SK-N-SH treated with all-trans-retinoic acid at 6 μM for 48 hours (cell line): ENCODE measurements at regions not wholly inside any gene's neighbourhood (a gene's known extent, or its start where the extent isn't known, plus 50 kb on each side); places are given as distances from the start of the nearest gene placed in this dataset.

Source experiments
- ATAC-seq: fragments of 200-7000 bp; cut with Tn5 transposase; 3 replicates; pipeline ENCODE4 v1.9.1; 2020; ENCODE audit warnings: mild to moderate bottlenecking, moderate library complexity
- ARNTL ChIP-seq: fragments of 450-650 bp; formaldehyde crosslinking; IDR thresholded peaks from 2 replicates; pipeline ENCODE4 v1.5.0; 2020; ENCODE audit warnings: low read depth, mild to moderate bottlenecking, moderate library complexity, borderline replicate concordance
- BACH2 ChIP-seq: fragments of 250-450 bp; sonication (Bioruptor Pico); IDR thresholded peaks from 2 replicates; pipeline ENCODE4 v1.9.0; 2021; ENCODE audit warnings: mild to moderate bottlenecking, borderline replicate concordance
- CSDC2 ChIP-seq: fragments of 250-450 bp; sonication (Bioruptor Pico); IDR thresholded peaks from 2 replicates; pipeline ENCODE4 v1.5.0; 2020; ENCODE audit warnings: mild to moderate bottlenecking, moderate library complexity
- ESRRG ChIP-seq: fragments of 250-450 bp; sonication (Bioruptor Pico); IDR thresholded peaks from 2 replicates; pipeline ENCODE4 v1.6.1; 2021; ENCODE audit warnings: mild to moderate bottlenecking
- GLIS3 ChIP-seq: fragments of 250-450 bp; sonication (Bioruptor Pico); IDR thresholded peaks from 2 replicates; pipeline ENCODE4 v1.5.0; 2020; ENCODE audit warnings: mild to moderate bottlenecking, moderate library complexity
- ISL1 ChIP-seq: fragments of 250-450 bp; sonication (Bioruptor Pico); IDR thresholded peaks from 2 replicates; pipeline ENCODE4 v2.1.2; 2022; ENCODE audit warnings: mild to moderate bottlenecking, moderate library complexity
- OSR1 ChIP-seq: fragments of 250-450 bp; sonication (Bioruptor Pico); IDR thresholded peaks from 2 replicates; pipeline ENCODE4 v1.8.0; 2022; ENCODE audit warnings: moderate library complexity, mild to moderate bottlenecking, inconsistent platforms
- PPARA ChIP-seq: fragments of 250-450 bp; sonication (Bioruptor Pico); IDR thresholded peaks from 2 replicates; pipeline ENCODE4 v1.5.0; 2020; ENCODE audit warnings: mild to moderate bottlenecking, borderline replicate concordance
- RARB ChIP-seq: fragments of 250-450 bp; sonication (Bioruptor Pico); IDR thresholded peaks from 2 replicates; pipeline ENCODE4 v1.8.0; 2021; ENCODE audit warnings: mild to moderate bottlenecking, moderate library complexity
- SNAI2 ChIP-seq: fragments of 250-450 bp; sonication (Bioruptor Pico); IDR thresholded peaks from 2 replicates; pipeline ENCODE4 v1.5.0; 2020; ENCODE audit warnings: mild to moderate bottlenecking, moderate library complexity
- TCF4 ChIP-seq: fragments of 250-450 bp; sonication (Bioruptor Pico); IDR thresholded peaks from 2 replicates; pipeline ENCODE4 v1.8.0; 2021; ENCODE audit warnings: mild to moderate bottlenecking, moderate library complexity, borderline replicate concordance
- TOX ChIP-seq: fragments of 250-450 bp; sonication (Bioruptor Pico); IDR thresholded peaks from 2 replicates; pipeline ENCODE4 v1.8.0; 2021; ENCODE audit warnings: mild to moderate bottlenecking, moderate library complexity, borderline replicate concordance
- ZC3H10 ChIP-seq: fragments of 250-450 bp; sonication (Bioruptor Pico); IDR thresholded peaks from 2 replicates; pipeline ENCODE4 v1.5.1; 2021; ENCODE audit warnings: mild to moderate bottlenecking, moderate library complexity
- ZFP3 ChIP-seq: fragments of 250-450 bp; sonication (Bioruptor Pico); IDR thresholded peaks from 2 replicates; pipeline ENCODE4 v1.5.0; 2020; ENCODE audit warnings: mild to moderate bottlenecking, moderate library complexity
- ZFP30 ChIP-seq: fragments of 450-650 bp; formaldehyde crosslinking; IDR thresholded peaks from 2 replicates; pipeline ENCODE4 v1.5.0; 2022; ENCODE audit warnings: mild to moderate bottlenecking, moderate library complexity
- ZNF565 ChIP-seq: fragments of 450-650 bp; formaldehyde crosslinking; conservative IDR thresholded peaks from 2 replicates; pipeline ENCODE4 v1.5.0; 2020; ENCODE audit warnings: low read depth, mild to moderate bottlenecking, moderate library complexity
- ZNF70 ChIP-seq: fragments of 450-650 bp; formaldehyde crosslinking; IDR thresholded peaks from 2 replicates; pipeline ENCODE4 v1.5.0; 2020; ENCODE audit warnings: mild to moderate bottlenecking, moderate library complexity
- ZNF8 ChIP-seq: fragments of 450-650 bp; formaldehyde crosslinking; IDR thresholded peaks from 2 replicates; pipeline ENCODE4 v1.5.0; 2020; ENCODE audit warnings: mild to moderate bottlenecking, moderate library complexity
- TF ChIP-seq, protein P1 (sequence below): fragments of 250-450 bp; sonication (Bioruptor Pico); IDR thresholded peaks from 2 replicates; pipeline ENCODE4 v1.8.0; 2020; ENCODE audit warnings: mild to moderate bottlenecking, moderate library complexity, borderline replicate concordance
- TF ChIP-seq, protein P2 (sequence below): fragments of 250-450 bp; sonication (Bioruptor Pico); IDR thresholded peaks from 2 replicates; pipeline ENCODE4 v1.8.0; 2021; ENCODE audit warnings: low read depth, mild to moderate bottlenecking, moderate library complexity, borderline replicate concordance
- TF ChIP-seq, protein P3 (sequence below): fragments of 250-450 bp; sonication (Bioruptor Pico); IDR thresholded peaks from 2 replicates; pipeline ENCODE4 v1.5.1; 2020; ENCODE audit warnings: low read depth, mild to moderate bottlenecking, moderate library complexity
- TF ChIP-seq, protein P4 (sequence below): fragments of 250-450 bp; sonication (Bioruptor Pico); IDR thresholded peaks from 2 replicates; pipeline ENCODE4 v1.5.1; 2021; ENCODE audit warnings: mild to moderate bottlenecking, moderate library complexity
- TF ChIP-seq, protein P5 (sequence below): fragments of 250-450 bp; sonication (Bioruptor Pico); IDR thresholded peaks from 2 replicates; pipeline ENCODE4 v1.5.0; 2020; ENCODE audit warnings: mild to moderate bottlenecking, moderate library complexity

DNA sequence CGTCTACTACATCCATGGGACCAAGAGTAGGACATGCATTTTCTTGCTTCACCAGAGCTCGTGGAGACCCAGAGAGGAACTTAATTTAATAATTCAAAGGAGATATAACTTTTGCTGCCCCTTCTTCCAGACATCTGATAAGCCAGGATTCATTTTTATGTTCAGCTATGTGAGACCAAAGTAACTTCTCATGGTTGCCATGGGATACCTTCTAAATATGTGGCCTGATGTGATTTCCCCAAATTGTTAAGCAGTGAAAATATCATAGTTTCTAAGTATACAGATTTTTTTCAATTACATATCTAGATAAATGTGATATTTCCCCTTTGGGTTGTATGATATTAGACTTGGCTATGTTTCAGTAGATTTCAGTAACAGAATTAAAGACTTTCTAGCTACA lies 185.5 kb upstream of the FN1 start:
- no peak for ATAC-seq
- TF ChIP-seq ESRRG, result no peak
- no peak for TF ChIP-seq CSDC2 (CRISPR knock-in tag)
- no peak for TF ChIP-seq ISL1 (CRISPR knock-in tag)
- TF ChIP-seq BACH2 (CRISPR knock-in tag), result no peak
- no peak for TF ChIP-seq ZNF8 (CRISPR knock-in tag)
- no peak for TF ChIP-seq ZNF565
- no peak for TF ChIP-seq OSR1 (CRISPR knock-in tag)
- no peak for TF ChIP-seq ZNF70 (CRISPR knock-in tag)
- TF ChIP-seq TOX (CRISPR knock-in tag), result no peak

DNA sequence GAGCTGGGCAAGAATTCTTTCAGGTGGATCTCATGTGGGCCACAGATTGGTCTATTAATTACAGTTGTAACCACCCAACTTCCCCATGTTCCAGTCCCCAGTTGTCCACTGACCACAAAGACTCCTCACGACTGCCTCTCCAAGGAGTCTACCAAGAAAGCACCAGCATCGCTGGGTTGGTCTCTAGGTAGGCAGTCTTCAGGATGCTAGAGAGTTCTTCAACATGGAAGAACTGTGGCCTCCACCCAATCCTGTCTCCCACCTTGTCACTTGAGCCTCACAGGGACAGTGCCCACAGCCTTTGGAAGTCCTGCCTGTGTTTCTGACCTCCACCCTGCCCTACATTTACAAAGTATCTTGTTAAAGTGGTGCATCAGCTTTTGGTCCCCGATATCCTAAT lies 184.7 kb upstream of the FN1 start:
- TF ChIP-seq, protein P1, sequence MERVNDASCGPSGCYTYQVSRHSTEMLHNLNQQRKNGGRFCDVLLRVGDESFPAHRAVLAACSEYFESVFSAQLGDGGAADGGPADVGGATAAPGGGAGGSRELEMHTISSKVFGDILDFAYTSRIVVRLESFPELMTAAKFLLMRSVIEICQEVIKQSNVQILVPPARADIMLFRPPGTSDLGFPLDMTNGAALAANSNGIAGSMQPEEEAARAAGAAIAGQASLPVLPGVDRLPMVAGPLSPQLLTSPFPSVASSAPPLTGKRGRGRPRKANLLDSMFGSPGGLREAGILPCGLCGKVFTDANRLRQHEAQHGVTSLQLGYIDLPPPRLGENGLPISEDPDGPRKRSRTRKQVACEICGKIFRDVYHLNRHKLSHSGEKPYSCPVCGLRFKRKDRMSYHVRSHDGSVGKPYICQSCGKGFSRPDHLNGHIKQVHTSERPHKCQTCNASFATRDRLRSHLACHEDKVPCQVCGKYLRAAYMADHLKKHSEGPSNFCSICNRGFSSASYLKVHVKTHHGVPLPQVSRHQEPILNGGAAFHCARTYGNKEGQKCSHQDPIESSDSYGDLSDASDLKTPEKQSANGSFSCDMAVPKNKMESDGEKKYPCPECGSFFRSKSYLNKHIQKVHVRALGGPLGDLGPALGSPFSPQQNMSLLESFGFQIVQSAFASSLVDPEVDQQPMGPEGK, result no peak
- TF ChIP-seq ZC3H10 (CRISPR knock-in tag) (no peak), BACH2 (CRISPR knock-in tag) (no peak), ZNF565 (no peak), CSDC2 (CRISPR knock-in tag) (no peak), ZNF70 (CRISPR knock-in tag) (no peak), TOX (CRISPR knock-in tag) (no peak), PPARA (no peak), TCF4 (CRISPR knock-in tag) (no peak), ARNTL (CRISPR knock-in tag) (no peak), ZFP30 (CRISPR knock-in tag) (no peak)
- ATAC-seq, result no peak

DNA sequence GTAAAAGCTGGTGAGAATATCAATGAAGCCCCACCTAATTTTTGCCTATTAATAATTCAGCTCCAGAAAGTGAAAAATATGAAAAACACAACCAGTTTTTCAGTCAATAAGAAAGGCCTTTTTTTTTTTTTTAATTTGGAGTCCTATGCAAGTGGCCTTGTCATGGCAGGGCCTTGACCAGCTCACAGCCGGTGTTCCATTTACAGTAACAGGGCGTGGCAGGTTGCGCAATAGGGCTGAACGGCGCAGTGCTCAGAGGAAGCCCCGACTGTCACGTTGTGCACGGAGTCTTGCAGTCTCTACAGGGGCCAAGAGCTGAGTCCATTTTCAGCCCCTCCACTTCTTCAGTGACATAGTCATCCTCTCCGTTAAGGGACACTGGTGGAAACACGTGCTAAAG lies 184.1 kb upstream of the FN1 start:
- ATAC-seq, result no peak
- TF ChIP-seq ZC3H10 (CRISPR knock-in tag) (no peak), ESRRG (no peak), PPARA (no peak), ZNF70 (CRISPR knock-in tag) (no peak), TOX (CRISPR knock-in tag) (no peak), OSR1 (CRISPR knock-in tag) (no peak), RARB (CRISPR knock-in tag) (no peak), CSDC2 (CRISPR knock-in tag) (no peak), ISL1 (CRISPR knock-in tag) (no peak), SNAI2 (no peak), ARNTL (CRISPR knock-in tag) (no peak), ZNF565 (no peak), GLIS3 (CRISPR knock-in tag) (no peak), ZFP3 (CRISPR knock-in tag) (no peak)
- TF ChIP-seq, protein P2, sequence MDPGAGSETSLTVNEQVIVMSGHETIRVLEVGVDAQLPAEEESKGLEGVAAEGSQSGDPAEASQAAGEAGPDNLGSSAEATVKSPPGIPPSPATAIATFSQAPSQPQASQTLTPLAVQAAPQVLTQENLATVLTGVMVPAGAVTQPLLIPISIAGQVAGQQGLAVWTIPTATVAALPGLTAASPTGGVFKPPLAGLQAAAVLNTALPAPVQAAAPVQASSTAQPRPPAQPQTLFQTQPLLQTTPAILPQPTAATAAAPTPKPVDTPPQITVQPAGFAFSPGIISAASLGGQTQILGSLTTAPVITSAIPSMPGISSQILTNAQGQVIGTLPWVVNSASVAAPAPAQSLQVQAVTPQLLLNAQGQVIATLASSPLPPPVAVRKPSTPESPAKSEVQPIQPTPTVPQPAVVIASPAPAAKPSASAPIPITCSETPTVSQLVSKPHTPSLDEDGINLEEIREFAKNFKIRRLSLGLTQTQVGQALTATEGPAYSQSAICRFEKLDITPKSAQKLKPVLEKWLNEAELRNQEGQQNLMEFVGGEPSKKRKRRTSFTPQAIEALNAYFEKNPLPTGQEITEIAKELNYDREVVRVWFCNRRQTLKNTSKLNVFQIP (CRISPR knock-in tag), result no peak
- TF ChIP-seq, protein P3, sequence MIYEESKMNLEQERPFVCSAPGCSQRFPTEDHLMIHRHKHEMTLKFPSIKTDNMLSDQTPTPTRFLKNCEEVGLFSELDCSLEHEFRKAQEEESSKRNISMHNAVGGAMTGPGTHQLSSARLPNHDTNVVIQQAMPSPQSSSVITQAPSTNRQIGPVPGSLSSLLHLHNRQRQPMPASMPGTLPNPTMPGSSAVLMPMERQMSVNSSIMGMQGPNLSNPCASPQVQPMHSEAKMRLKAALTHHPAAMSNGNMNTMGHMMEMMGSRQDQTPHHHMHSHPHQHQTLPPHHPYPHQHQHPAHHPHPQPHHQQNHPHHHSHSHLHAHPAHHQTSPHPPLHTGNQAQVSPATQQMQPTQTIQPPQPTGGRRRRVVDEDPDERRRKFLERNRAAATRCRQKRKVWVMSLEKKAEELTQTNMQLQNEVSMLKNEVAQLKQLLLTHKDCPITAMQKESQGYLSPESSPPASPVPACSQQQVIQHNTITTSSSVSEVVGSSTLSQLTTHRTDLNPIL (CRISPR knock-in tag), result no peak
- TF ChIP-seq, protein P4, sequence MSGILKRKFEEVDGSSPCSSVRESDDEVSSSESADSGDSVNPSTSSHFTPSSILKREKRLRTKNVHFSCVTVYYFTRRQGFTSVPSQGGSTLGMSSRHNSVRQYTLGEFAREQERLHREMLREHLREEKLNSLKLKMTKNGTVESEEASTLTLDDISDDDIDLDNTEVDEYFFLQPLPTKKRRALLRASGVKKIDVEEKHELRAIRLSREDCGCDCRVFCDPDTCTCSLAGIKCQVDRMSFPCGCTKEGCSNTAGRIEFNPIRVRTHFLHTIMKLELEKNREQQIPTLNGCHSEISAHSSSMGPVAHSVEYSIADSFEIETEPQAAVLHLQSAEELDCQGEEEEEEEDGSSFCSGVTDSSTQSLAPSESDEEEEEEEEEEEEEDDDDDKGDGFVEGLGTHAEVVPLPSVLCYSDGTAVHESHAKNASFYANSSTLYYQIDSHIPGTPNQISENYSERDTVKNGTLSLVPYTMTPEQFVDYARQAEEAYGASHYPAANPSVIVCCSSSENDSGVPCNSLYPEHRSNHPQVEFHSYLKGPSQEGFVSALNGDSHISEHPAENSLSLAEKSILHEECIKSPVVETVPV (CRISPR knock-in tag), result no peak
- TF ChIP-seq, protein P1, result no peak
- TF ChIP-seq, protein P5, sequence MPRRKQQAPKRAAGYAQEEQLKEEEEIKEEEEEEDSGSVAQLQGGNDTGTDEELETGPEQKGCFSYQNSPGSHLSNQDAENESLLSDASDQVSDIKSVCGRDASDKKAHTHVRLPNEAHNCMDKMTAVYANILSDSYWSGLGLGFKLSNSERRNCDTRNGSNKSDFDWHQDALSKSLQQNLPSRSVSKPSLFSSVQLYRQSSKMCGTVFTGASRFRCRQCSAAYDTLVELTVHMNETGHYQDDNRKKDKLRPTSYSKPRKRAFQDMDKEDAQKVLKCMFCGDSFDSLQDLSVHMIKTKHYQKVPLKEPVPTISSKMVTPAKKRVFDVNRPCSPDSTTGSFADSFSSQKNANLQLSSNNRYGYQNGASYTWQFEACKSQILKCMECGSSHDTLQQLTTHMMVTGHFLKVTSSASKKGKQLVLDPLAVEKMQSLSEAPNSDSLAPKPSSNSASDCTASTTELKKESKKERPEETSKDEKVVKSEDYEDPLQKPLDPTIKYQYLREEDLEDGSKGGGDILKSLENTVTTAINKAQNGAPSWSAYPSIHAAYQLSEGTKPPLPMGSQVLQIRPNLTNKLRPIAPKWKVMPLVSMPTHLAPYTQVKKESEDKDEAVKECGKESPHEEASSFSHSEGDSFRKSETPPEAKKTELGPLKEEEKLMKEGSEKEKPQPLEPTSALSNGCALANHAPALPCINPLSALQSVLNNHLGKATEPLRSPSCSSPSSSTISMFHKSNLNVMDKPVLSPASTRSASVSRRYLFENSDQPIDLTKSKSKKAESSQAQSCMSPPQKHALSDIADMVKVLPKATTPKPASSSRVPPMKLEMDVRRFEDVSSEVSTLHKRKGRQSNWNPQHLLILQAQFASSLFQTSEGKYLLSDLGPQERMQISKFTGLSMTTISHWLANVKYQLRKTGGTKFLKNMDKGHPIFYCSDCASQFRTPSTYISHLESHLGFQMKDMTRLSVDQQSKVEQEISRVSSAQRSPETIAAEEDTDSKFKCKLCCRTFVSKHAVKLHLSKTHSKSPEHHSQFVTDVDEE (CRISPR knock-in tag), result no peak
